Mucosa of stomach (tissue), 1 donor: ENCODE measurements at regions not wholly inside any gene's neighbourhood (a gene's known extent, or its start where the extent isn't known, plus 50 kb on each side); places are given as distances from the start of the nearest gene placed in this dataset.

Source experiments
- H3K27me3 ChIP-seq: one replicate; pipeline ENCODE4 v1.7.0; 2013; ENCODE audit warnings: mild to moderate bottlenecking, low read length; ENCODE audit not compliant: control insufficient read depth, insufficient read depth
- H3K36me3 ChIP-seq: one replicate; pipeline ENCODE4 v1.7.0; 2013; ENCODE audit warnings: low read length; ENCODE audit not compliant: control insufficient read depth, insufficient read depth
- H3K4me1 ChIP-seq: one replicate; pipeline ENCODE4 v1.7.0; 2013; ENCODE audit warnings: mild to moderate bottlenecking, low read length; ENCODE audit not compliant: control insufficient read depth, insufficient read depth
- H3K4me3 ChIP-seq: one replicate; pipeline ENCODE4 v1.7.0; 2013; ENCODE audit warnings: low read length
- H3K9ac ChIP-seq: one replicate; pipeline ENCODE4 v1.7.0; 2013; ENCODE audit warnings: mild to moderate bottlenecking, low read length, moderate library complexity
- H3K9me3 ChIP-seq: one replicate; pipeline ENCODE4 v1.7.0; 2013; ENCODE audit warnings: mild to moderate bottlenecking, low read length, moderate library complexity; ENCODE audit not compliant: control insufficient read depth
- donor health status: Pancreatic carcinoma.

DNA sequence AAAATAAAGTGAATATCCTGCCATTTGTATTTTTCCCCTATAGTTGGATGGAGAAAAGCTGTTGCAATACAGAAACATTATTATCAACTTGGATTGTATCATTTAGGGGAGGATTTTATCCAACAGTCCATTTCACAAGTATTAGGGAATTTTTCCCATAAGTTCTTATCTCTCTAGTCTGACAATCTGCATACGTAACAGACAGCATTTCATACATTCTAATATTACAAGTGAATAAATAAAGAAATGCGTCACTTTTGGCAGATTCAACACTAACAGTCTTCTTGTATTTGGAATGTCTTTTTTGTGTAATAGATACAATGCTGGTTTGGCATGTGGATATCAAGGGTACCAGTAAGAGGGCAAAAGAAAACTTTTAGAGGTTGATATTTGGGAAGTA, 795.3 kb upstream of the ARRDC4 start:
- no peaks in the 10 kb centered on the region for H3K36me3 ChIP-seq
- H3K9ac ChIP-seq, result no peak overlapping the region
- H3K4me3 ChIP-seq, result no peak overlapping the region
- no peaks in the 10 kb centered on the region for H3K27me3 ChIP-seq
- no peaks in the 10 kb centered on the region for H3K9me3 ChIP-seq
- H3K4me1 ChIP-seq, result no peaks in the 10 kb centered on the region

DNA sequence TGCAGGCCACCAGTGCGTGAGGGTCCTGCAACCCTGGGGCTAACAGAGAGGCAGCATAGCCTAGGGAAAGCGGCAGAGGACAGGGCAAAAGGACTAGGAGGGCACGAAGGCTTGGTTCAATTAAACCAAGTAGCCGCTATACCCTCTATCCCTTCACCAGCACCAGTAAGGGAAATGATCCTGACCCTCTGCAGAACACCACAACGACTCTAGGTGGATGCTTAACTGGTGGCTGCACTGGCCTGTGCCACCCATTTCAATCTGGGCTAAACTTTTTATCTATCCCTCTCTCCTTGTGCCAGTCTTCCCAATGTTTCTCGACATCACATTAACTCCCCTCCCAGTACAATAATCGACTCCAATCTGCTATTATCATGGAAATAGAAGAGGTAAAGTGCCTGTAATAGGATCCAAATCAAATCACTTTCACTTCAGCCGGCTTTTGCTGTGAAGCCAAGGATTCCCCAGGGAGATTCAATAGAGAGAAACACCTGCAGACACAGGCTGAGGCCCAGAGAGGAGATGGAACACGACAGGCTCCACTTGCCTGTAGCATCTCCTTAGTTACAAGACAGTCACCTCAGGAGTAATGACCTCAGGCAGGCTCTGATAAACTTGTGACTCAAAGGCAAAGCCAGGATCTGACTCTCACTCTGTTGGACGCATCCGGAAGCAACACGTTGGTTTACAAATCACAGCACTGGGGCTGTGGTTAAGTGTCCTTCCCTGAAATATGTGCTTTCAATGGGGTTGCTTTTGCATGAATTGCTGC, 791.6 kb upstream of the ARRDC4 start:
- no peaks in the 10 kb centered on the region for H3K27me3 ChIP-seq
- no peaks in the 10 kb centered on the region for H3K36me3 ChIP-seq
- H3K9me3 ChIP-seq, result no peaks in the 10 kb centered on the region
- no peak overlapping the region for H3K9ac ChIP-seq
- no peak overlapping the region for H3K4me3 ChIP-seq
- no peaks in the 10 kb centered on the region for H3K4me1 ChIP-seq

DNA sequence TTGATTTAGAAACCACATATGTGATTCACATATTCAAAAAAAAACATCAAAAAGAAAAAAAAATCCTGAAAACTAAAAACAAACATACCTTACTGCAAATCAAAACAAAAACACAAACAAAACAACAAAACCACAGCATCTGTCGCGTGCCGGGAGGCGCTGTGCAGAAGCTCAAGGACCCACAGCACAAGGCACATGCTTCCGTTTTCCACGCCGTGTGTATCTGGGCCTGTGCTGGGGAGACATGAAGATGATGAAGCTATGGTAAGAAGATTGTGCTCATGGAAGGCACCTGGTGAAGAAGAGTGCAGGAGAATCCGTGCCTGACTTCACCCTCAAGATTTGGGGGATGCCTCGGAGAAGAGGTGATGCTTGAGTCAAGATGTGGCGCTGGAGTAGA, 788.9 kb upstream of the ARRDC4 start:
- Histone ChIP-seq H3K36me3 (no peaks in the 10 kb centered on the region), H3K27me3 (no peaks in the 10 kb centered on the region), H3K4me1 (no peaks in the 10 kb centered on the region), H3K9me3 (no peaks in the 10 kb centered on the region), H3K4me3 (no peak overlapping the region), H3K9ac (no peak overlapping the region)

DNA sequence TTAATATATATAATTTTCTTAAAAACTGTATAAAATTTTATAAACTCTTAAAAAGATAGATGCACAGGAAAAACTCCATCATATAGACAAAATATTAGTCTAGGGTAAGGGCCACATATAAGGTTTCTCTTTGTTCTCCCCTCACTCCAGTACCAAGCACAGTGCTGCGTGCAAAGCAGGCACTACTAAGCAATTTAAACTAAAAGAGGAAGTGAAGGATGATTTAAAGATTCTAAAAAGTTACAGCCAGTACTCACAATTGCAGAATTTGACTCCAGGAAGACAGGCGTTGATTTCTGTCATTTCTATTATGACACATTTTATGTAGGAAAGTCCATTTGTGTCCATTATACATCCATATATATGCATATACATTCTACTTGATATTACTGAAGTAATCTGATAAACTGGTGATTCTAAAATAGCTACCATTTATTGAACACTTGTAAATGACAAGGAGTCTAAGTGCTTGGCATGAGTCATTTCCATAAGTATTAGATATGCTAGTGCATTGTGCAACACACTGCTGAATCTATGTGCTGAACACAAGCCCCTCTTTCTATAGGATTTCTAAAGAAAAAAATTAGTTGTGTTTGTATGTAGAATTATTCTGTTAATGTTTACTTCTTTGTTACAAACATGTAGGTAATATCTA, 785.5 kb upstream of the ARRDC4 start:
- no peak overlapping the region for H3K4me3 ChIP-seq
- H3K4me1 ChIP-seq, result no peaks in the 10 kb centered on the region
- H3K9me3 ChIP-seq, result no peaks in the 10 kb centered on the region
- H3K9ac ChIP-seq, result no peak overlapping the region
- H3K27me3 ChIP-seq, result no peaks in the 10 kb centered on the region
- no peaks in the 10 kb centered on the region for H3K36me3 ChIP-seq

DNA sequence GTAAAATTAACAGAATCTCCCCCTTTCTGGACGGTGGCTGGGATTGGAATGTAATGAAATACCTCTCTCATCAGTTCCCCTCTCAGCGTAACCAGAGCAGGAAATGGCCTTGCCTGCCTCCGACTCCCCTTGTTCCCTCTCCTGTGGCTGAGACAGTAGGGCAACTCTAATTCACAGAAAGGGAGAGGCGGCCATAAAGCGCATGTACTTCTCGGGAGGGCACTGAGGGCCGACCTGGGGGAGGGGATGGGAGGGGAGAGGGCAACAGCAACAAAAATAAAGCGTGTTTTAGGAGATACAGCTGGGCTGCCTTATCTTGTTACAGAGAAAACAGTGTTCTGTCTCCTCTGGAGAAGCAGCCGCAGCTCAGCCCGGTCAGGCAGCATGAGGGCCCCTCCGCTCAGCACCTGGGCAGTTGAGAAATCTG, 783.3 kb upstream of the ARRDC4 start:
- no peaks in the 10 kb centered on the region for H3K4me1 ChIP-seq
- no peaks in the 10 kb centered on the region for H3K9me3 ChIP-seq
- no peak overlapping the region for H3K4me3 ChIP-seq
- H3K9ac ChIP-seq, result no peak overlapping the region
- H3K36me3 ChIP-seq, result no peaks in the 10 kb centered on the region
- no peaks in the 10 kb centered on the region for H3K27me3 ChIP-seq

DNA sequence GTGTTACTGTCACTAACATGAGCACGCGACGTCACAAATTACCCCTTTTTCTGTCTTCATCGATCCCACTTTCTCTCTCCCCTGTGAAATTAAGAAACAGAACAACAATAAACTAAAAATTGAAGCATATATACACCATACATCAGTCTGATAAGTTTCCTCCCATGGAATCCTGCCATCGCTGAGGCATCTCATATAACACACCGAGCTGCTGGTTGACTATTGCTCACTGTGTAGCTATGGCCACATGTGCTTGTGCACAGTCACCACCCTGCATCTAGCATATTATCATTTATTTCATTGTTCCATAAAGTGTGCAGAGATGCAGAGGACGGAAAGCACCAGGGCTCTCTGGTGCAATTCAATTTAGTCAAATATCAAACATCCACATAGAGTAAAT, 777.9 kb upstream of the ARRDC4 start:
- Histone ChIP-seq H3K36me3 (no peaks in the 10 kb centered on the region), H3K4me1 (no peaks in the 10 kb centered on the region), H3K27me3 (no peaks in the 10 kb centered on the region), H3K9me3 (no peaks in the 10 kb centered on the region), H3K4me3 (no peak overlapping the region), H3K9ac (no peak overlapping the region)

DNA sequence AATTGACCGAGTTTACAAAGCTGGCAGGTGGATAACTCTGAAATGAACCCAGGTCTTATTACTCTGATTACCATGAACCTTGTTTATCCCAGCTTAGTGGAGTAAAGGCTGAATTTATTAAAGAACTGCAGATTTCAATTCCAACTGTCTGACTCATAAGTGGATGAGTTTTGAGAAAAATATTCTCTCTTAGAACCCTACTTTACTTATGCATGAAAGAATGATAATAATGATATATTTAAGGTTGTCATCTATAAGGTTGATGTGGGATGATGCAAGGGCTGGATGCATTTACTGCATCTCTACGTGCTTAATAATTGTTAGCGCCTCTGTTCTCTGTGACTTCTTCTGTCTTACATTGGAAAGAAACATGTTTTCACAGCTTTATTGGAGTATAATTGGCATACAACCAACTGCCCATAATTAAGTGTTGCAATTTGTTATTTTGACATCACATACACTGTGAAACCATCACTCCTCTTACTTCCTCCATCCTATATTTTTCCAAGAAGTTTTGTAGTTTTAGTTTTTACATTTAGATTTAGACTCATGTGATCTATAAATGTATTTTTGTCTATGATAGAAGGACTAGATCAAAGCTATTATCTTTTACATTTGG, 771.2 kb upstream of the ARRDC4 start:
- H3K9ac ChIP-seq, result no peak overlapping the region
- no peaks in the 10 kb centered on the region for H3K27me3 ChIP-seq
- H3K36me3 ChIP-seq, result no peaks in the 10 kb centered on the region
- H3K4me1 ChIP-seq, result no peaks in the 10 kb centered on the region
- H3K4me3 ChIP-seq, result no peak overlapping the region
- H3K9me3 ChIP-seq, result no peaks in the 10 kb centered on the region

DNA sequence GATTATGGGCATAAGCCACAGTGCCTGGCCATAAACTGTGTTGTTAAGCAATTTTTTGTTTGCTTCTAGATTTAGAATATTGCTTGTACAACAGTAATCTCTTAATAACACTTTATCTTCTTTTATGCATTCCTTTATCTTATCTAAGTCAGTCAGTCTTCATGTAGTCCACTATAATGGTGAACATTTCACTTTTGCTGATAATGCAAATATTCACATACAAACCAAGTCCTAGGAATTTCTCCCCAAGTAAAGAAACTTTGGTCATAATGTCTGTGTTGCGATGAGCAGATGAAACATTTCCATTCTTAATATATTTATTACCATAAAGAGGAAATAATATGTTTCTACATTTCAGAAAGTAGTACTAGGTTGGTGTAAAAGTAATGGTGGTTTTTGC, 765.8 kb upstream of the ARRDC4 start:
- Histone ChIP-seq H3K36me3 (no peaks in the 10 kb centered on the region), H3K9ac (no peak overlapping the region), H3K4me3 (no peak overlapping the region), H3K4me1 (no peaks in the 10 kb centered on the region), H3K9me3 (no peaks in the 10 kb centered on the region), H3K27me3 (no peaks in the 10 kb centered on the region)

DNA sequence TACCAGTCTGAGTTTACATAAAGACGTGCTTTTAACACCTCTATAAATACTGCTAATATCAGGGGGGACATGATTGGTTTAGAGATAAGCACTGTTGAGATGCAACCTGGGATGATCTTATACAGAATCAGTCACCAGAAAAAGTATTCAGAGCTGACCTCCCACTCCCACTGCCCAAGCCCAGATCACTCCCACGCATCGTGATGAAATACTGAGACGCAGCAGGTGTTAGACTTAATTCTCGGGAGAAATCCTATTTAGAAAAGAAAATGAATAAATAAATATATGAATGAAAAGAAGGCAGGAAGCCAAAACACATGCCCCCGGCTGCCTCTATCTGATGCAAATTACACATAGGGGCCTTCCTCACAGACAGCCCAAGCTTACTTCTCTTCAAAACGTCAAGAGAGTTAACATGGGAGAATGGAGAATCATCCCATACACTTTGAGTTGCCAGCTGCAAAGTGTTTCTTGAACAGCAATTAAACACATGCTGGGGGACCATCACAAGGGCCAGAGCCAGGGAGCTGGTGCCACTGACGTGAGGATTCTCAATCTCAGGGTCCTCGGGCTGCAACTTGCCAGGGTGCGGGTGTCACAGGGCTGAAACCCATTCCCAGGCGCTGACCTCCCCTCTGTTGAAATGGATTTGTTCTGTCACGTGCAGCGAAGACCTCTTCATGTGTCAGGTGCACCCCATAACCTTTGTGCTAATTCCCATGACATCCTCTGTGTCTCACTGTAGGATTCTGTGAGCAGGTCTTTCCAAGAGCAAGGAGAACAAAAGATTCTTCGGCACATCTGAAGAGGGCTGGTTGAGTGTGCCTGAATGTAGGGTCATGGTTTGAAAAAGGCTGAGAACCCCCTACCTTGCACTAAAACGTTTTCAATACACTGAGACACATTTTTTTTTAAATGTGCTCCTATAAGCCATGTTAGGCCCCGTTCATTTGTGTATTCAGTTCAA, 764.2 kb upstream of the ARRDC4 start:
- Histone ChIP-seq H3K9me3 (no peaks in the 10 kb centered on the region), H3K4me3 (no peak overlapping the region), H3K27me3 (no peaks in the 10 kb centered on the region), H3K4me1 (no peaks in the 10 kb centered on the region), H3K9ac (no peak overlapping the region), H3K36me3 (no peaks in the 10 kb centered on the region)

DNA sequence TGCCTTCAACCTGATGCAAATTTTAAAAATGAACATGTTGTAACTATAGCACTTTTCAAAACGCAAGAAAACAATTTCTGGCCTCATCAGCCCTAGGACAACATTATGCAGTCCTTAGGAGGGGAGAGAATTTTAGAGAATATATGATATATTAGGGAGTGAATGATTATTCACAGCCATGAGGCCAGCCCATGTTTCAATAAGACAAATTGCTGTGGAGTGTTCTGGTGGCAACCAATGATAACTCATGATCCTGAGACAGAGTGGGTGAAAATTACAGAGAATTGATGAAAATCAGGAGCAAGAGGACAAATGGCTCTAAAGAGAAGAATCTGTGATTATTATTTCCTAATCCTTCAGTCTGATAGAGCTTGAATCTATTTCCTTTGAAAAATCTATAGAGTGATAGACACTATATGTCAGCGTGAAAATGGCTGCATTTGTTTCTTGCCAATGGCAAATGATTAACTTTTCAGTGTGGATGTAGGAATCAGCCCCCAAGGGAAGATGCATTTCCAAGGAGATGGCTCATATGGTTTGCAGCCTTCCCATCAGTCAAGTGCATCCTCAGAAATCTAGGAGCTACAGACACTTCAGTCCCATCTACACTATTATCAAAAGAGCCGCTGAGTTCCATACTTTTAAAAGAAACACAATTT, 761.0 kb upstream of the ARRDC4 start:
- Histone ChIP-seq H3K4me3 (no peak overlapping the region), H3K9ac (no peak overlapping the region), H3K9me3 (no peaks in the 10 kb centered on the region), H3K36me3 (no peaks in the 10 kb centered on the region), H3K27me3 (no peaks in the 10 kb centered on the region), H3K4me1 (no peaks in the 10 kb centered on the region)

DNA sequence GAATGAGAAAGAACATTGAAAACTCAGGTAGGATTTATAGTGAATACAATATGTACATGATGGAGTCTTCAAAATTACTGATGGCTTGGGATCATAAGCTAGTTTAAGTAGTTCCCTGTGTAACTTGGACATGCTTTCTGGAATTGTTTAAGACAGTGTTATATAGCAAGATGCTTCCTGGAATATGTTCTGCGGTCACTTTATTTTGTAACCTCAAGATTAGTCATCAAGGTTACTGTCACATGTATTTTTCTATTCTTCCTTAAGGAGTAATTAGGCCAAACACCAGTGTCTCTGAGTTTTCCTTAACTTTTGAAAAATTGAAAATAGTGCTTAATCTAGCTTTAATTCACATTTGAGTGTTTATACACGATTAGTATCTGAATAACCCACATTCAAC, 760.3 kb upstream of the ARRDC4 start:
- Histone ChIP-seq H3K4me3 (no peak overlapping the region), H3K36me3 (no peaks in the 10 kb centered on the region), H3K9me3 (no peaks in the 10 kb centered on the region), H3K4me1 (no peaks in the 10 kb centered on the region), H3K27me3 (no peaks in the 10 kb centered on the region), H3K9ac (no peak overlapping the region)
